HG03135 (cell line): ENCODE measurements at regions not wholly inside any gene's neighbourhood (a gene's known extent, or its start where the extent isn't known, plus 50 kb on each side); places are given as distances from the start of the nearest gene placed in this dataset.
A peak's percentile ranks its signal among the peaks of the same experiment; 100 is the strongest.
"Not testable (repeated sequence)": the region's sequence is repeated elsewhere in the genome, so short reads cannot be mapped to it uniquely, and the experiment has no call there.

Experiments used
- ATAC-seq: cut with Tn5 transposase; IDR thresholded peaks from one replicate; pipeline ENCODE4 v1.9.1; 2021; ENCODE audit warnings: mild to moderate bottlenecking, moderate library complexity; ENCODE audit not compliant: unreplicated experiment

DNA sequence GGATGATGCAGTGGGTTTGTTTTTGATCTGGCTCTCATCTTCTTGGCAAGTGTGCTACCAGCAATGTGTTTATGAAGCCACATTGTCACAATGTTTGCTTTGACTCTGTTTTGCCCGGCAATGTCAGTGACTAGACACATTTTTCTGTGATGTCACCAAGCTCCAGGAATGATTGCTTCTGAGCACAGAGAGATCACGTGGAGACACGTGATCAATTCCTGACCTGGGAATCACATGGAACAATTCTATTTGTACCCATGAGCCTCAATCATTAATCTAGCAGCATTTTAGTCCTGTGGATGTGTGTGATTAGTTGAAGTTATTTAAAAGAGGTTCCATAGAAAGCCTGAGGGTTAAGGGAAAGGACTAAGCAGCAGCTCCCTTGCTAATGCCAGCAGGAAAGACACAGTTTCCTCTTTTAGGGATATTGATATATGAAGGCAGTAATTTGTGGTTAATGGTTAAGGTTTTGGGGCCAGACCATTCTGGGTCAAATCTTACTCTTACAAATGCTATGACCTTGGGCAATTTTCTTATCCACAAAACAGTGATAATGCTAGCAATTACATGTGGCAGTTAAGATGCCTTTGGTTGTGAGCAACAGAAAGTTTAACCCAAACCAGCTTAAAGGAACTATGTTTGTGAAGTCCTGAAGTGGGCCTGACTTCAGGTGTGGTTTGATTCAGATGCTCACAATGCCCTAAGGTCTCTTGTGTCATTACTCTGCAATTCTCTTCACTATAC lies 59.0 kb downstream of the FASLG start:
- ATAC-seq, result no peak

DNA sequence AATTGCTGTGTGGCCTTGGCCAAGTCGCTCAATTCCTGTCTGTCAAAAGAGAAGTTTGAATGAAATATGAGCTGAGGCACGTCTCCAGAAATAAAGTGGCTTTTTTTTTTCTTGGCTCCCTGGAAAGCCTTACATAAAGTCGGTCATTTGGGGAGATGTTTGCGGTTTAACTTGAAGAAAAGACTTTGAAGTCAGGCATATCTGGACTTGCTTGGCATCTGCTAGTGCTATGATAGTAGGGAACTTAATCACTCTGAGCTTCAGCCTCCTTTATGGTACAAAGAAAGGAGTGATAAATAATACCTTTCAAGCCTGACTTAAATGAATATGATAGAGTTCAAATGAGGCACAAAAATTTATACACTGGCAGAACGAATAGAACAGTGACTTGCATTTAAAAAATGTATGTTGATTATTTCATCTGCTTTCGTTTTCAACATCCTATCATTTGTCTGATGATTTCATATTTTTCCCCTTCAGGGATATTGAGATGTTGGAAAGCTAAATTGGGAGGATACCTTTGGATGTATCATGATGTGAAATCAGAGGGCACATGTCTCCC lies 60.2 kb downstream of the FASLG start:
- no peak for ATAC-seq

DNA sequence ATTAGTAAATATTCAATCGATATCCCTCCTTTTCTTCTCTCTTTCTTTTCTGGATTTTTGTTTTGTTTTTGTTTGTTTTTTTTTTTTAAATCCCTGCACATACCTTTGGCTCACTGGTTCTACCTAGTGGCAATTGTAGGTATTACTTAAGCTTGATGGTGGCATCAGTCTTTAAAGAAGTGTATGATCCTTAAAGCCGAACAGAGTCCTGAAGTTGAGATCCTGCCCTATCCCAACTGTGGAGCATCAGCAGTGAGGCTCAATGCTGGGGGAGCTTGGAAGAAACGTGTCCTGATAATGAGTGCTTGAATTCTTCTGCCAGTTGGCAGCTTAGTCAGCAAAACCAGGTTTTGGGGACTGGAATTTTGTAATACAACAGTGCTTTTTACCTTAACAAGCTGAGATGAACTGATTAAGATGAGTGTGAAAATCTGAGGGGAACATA lies 60.8 kb downstream of the FASLG start:
- ATAC-seq, result no peak

DNA sequence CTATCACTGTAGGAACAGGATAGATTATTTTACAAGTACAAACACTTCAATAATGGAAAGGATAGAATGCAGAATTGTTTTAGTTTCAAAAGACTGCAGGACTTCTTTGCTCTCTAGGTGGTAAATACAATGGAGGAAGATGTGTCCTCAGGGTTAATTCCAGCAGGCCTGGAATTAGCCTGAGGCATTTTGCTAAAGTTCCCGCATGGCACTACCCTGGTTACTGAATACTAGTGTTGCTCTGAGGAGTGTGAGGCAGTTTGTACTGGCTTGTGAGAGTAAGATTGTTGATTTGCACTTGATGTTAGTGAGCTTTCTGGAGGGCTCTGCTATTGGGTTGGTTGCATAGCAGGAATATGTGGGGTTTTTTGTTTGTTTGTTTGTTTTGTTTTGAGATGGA lies 61.4 kb downstream of the FASLG start:
- no peak for ATAC-seq

DNA sequence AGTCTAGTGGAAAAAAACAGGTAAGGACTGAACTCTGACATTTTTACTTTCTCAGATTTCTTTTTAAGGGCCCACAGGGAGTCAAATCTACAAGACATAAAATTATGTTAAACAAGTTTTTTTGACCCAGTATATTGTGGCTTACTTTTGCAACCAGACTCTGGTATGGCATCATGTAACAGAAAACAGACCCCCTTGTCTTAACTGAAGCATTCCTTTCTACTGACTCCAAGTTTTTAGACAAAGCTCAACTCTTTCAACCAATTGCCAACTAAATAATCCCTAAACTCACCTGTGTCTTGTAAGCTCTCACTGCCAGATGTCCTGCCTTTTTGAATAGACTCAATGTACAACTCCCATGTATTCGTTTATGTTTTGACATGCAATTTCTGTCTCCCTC lies 64.3 kb downstream of the FASLG start:
- ATAC-seq, result no peak

DNA sequence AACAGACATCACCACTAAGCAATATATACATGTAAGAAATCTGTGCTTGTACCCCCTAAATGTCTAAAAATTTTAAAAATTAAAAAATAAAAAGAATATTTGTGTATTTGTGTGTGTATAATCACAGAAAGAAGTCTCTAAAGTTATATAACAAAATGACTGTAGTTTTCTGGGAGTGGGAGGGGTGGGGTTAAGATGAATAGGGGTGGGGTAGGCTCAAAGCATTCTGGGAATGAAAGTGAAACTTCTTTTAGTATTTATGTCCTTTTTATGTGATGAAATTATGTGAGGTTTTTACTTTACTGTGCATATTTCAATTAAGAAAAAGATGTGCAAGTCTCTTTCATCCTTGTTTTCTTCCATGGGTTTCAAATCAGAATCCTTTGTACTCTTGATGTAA lies 65.3 kb downstream of the FASLG start:
- no peak for ATAC-seq

DNA sequence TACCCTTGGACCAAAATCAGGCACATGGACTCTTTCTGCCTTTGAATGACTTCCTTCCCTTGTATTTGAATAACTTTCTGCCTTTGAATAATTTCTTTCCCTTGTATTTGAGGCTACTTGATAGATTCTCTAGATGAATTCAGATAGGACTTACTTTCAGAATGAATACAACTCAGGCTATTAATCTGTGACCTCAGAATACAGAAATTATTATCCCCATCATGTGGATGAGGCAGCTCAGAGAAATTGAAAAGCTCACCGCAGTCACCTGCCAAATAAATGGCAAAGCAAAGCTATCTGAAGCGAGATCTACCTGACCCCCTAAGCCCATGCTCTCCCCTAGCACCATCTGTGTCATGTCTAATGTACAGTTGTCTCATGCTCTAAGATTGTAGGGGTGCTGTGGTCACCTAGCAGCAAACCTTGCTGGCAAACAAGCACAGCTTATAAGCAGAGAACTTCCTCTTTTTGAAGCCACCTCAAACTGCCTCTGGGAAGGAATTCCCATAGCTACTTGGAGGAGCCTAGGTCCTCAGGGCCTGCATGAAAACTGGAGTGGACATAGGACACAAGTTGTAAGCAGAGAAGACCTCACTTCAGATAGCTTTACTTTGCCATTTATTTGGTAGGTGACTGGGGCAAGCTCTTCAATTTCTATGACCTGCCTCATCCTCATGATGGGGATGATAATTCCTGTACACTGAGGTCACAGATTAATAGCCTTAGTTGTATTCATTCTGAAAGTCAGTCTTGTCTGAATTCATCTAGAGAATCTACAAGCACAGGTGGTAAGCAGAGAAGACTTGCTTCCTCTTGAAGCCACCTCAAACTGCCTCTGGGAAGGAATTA lies 66.1 kb downstream of the FASLG start:
- ATAC-seq, result peak; percentile 94

DNA sequence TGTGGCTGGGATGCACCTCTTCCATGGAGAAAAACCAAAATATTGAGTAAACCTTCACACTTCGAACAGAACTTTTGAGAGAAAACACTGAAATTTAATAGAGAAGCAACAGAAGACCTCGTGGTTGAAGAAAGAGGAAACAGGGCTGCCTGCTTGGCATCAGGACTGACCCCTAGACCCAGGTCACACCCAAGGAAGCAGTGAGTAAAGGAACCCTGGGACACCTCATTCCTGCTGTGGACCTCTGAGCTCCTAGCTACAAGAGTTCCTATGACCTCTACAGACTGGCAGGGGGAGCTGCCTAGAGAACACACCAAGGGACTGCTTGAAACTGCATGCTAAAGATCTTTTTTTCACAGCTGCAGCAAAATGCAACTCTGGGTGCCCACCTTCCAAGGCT lies 67.8 kb downstream of the FASLG start:
- no peak for ATAC-seq

DNA sequence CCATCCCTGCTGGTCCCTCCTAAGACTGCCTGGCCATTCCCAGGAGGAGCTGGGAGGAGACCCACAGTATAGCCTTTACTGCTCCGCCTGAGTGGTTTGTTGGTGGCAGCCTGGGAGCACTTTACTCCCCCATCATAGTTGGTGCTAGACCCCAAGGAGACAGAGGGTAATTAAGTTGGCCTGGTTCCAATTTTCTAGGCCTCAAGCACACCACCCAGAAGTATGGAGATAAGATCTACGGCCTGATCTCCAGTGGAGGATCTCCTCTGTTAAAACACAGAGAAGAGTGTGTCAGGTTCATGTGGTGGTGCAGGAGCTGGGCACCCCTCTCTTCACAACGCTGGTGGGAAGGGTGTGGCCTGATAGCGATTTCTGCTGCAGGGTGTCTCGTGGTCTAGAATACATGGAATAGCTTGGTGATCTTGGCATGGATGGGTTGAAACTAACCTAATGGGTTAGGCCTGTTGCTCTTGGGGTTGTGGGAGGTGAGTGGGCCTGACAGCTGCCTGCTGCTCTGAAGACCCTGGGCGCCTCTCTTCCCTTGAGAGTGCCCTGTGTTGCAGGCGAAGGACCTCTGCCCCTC lies 68.5 kb downstream of the FASLG start:
- ATAC-seq, result no peak

DNA sequence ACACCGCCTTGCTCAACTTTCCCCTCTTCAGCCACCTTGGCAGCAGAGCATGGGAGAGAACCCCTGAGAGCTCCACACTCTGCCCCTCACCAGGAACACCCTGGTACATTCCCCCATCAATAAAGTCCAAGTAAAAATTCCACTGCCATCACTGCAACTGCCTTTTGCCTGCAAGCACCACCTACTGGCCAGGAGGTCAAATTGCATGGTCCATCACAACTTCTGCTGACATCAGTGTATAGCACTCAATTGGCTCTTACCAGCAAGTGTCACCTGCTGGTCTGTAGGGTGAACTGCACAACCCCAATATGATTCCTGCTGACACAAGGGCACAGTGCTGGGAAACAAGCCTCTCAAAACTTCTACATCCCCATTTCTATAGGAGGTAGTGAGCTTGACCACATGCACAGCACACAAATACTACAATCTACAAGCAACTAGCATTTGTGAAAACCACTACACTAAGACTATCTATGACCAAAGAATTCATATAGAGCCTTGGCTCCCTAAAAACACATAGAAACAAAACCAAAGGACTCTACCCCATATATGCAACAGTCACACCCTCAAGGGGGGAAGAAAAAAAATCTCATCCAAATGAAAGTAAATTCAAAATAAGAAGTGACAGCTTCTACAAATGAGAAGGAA lies 69.2 kb downstream of the FASLG start:
- ATAC-seq, result no peak

DNA sequence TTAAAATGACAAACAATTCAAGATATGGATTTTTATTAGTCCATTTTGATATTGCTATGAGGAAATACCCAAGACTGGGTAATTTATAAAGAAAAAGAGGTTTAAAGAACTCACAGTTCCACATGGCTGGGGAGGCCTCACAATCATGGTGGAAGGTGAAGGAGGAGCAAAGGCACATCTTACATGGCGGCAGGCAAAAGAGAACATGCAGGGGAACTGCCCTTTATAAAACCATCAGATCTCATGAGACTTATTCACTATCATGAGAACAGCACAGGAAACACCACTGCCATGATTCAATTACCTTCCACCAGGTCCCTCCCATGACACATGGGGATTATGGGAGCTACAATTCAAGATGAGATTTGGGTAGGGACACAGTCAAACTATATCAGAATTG lies 69.8 kb downstream of the FASLG start:
- not testable (repeated sequence) for ATAC-seq

DNA sequence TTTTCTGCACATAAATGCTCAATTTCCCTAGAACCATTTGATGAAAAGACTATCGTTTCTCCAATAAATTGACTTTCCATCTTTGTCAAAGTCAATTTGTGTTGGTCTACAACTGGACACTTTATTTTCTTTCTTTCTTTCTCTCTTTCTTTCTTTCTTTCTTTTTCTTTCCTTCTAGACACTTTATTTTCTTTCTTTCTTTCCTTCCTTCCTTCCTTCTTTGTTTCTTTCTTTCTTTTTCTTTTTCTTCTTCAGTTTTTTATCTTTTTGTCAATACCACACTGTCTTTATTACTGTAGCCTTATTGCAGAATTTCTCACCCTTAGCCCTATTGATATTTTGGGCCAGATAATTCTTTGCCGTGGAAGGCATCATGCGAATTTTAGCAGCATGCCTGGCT lies 73.5 kb downstream of the FASLG start:
- ATAC-seq, result no peak

DNA sequence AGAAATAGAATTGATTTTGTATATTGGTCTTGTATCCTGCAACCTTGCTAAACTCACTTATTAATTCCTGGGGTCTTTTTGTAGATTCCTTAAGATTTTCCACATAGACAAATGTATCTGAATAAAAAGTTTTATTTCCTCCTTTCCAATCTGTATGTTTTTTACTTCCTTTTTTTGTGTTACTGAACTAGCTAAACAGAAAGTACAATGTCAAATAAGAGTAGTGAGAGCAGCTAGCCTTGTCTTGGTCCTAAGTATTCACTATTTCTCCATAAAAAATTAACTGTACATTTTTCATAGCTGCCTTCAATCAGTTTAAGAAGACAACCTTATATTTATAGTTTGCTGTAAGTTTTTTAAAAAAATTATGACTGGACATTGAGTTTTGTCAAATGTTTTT lies 74.9 kb downstream of the FASLG start:
- no peak for ATAC-seq

DNA sequence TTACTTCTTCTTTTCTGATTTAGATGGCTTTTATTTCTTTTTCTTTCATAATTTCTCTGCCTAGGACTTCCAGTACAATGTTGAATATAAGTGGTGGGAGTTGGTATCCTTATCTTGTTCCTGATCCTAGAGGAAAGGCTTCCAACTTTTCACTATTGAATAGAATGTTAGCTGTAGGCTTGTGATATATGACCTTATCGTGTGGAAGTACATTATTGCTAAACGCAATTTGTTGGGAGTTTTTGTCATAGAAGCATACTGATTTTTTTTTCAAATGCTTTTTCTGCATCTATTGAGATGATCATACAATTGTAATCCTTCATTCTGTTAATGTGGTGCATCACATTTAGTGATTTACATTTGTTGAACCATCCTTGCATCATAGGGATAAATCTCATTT lies 79.5 kb downstream of the FASLG start:
- no peak for ATAC-seq

DNA sequence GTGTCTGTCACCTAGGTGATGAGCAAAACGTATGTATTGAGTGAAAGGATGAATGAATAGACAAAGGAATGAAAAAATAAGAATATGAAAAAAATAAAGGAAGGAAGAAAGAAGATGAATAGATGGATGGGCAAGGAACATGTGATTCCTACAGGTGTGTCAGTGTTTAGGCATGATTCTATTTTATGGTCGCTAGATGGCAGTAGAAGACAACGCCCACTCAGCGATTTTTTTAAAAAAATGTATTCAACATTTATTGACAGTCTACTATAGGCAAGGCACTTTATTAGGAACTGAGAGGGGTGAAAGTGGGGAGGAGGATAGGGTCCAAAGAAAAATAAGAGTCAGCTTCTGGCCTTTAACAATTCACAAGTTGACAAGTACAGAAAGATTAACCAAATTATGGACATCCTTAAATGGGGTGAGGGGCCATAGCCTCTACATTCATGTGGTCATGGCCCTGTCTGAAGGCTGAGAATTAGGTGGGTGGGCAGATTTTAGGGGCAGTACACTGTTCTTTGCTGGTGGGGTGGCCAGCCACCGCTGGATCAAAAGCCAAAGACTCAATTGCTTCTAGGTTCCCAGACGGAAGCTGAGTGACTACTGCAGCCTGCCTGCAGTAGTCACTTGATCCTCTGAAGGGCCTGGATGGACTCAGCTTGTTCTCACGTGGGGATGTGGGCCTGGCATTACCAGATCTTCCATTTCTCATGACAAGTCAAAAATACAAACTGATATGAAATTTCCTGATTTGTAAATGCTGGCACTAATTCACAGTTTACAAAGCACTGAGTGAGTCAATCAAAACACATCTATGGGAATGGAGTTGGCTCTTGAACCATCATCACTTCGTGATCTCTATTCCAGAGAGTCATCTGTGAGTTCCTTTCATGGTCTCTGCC lies 83.9 kb downstream of the FASLG start:
- no peak for ATAC-seq

DNA sequence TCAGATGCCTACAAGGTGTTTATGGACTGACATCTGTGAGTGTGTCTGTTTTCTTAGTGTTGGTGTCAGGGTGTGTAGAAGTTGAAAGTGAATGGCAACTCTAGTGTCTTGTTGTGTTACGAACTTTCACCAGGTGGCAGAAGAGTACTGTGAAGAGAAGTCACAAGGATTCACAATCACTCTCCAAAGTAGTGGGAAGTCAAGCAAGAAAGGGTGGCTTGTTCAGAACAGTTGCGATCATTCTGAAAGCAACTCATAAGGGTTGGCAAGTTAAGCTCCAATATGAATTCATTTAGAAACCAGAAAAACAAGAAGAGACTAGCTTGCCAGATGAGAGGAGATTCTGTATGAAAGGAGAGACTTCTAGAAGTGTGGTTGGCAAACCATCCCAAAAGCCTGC lies 86.1 kb downstream of the FASLG start:
- peak; percentile 59 for ATAC-seq

DNA sequence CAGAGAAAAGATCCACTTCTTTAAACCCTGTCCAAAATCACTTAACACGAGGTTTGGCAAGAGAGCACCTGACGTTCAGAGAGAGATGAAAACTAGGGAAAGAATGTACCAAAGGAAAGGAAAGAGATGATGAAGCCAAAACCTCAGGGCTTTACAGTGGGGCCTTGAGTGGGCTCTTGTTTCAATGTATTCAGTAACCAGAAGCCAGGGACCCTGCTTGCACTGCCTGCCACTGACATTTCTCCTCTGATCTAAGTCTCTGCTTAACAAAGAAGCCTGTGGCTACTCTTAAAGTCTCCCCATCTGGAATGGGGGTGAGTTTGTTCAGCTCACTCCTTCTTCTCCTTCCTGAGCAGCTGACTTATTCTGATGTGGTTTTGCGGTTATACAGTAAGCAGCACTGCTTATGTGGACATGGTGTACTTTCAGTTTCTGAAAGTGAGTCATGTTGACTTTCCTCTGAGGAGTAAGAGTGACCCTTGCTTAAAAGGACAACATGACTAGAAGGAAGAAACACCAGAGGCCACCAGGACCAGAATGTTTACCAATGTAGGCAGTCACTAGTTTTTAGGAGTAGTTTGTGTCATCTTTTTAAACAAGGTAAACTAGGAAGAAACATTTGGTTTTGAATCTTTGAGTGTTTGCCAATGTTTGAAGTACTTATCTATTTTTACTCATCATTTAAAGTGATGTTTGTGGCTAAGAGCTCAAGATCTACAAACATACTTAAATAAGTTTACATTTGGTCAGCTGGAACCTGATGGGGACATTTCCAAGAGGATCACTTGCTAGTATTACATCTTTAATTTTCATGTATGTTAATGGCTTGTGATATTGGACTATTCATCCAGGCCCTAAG lies 87.4 kb downstream of the FASLG start:
- peak; percentile 84 for ATAC-seq

DNA sequence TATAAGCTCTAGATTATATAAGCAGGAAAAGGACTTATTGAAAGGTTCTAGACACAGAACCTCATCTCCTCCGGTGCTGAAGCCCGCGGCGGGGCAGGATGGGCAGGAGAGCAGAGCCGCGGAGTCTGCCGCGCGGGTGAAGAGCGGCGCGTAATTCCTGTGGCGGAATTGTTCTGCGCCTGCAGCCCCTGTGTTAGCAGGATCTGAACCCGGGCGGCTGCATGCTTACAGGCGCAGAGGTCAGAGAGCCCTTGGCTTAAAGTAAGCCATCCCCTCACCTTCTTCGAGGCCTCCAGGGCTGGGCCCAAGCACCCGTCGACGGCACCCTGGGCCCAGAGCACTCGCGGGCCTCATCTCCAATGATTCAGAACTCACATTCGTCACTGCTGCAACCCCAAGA lies 89.3 kb downstream of the FASLG start:
- no peak for ATAC-seq

DNA sequence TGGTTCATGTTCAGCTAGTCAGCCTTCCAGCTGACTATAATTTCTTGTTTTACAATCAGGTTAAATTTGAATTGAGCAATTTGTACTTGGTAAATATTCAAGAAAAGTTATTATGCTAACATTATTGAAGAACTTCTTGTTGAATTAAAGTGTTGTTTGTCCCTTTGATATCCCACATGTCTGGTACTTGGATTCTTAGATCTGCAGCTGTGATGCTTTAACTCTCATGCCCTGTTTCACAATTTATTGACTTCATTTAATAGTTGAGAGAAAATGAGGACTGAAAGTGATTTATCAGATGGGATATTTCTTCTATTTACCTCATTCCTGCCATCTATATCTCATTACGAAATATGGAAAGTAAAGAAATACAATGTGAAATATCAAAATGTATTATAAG lies 92.8 kb downstream of the FASLG start:
- ATAC-seq, result no peak
